ENCODE measurements at regions not wholly inside any gene's neighbourhood (a gene's known extent, or its start where the extent isn't known, plus 50 kb on each side); places are given as distances from the start of the nearest gene placed in this dataset.
"Not testable (repeated sequence)": the region's sequence is repeated elsewhere in the genome, so short reads cannot be mapped to it uniquely, and the experiment has no call there.

GRCh38 chr6:130697995-130698535 is 129.1 kb upstream of the SMLR1 start:
- no peak for TF ChIP-seq EZH2phosphoT487 (IDR thresholded peaks at IDR 0.05; ENCODE audit: low read depth, severe bottlenecking, unreplicated experiment)
- TF ChIP-seq CTCF (IDR thresholded peaks at IDR 0.05; ENCODE audit: poor library complexity): peak; percentile 79
- Histone ChIP-seq H3K9me3 (ENCODE audit: low read depth) (no peaks in the 10 kb centered on the region), H3K27me3 (no peaks in the 10 kb centered on the region), H3K36me3 (replicated peaks; ENCODE audit: insufficient read depth, low read depth) (no peaks in the 10 kb centered on the region), H3K4me1 (ENCODE audit: insufficient read depth) (no peaks in the 10 kb centered on the region), H3K27ac (no peak overlapping the region), H3K9me2 (replicated peaks; ENCODE audit: insufficient read depth) (no peaks in the 10 kb centered on the region), H3K4me3 (no peak overlapping the region), H4K20me1 (ENCODE audit: insufficient read depth, poor library complexity, severe bottlenecking) (no peaks in the 10 kb centered on the region), H3K79me2 (no peaks in the 10 kb centered on the region), H2AFZ (no peak overlapping the region), H3K4me2 (peak overlapping the region; percentile 55)
- peak; percentile 69 for DNase-seq (ENCODE audit: low spot score)
- WGBS (ENCODE audit: low lambda C conversion rate, missing lambda C conversion rate): 28% methylated on average over 4 of the region's 4 CpGs

- TF ChIP-seq EZH2 (IDR thresholded peaks at IDR 0.05; ENCODE audit: borderline replicate concordance) (no peak), CTCF (IDR thresholded peaks at IDR 0.05; ENCODE audit: poor library complexity) (no peak), EZH2phosphoT487 (IDR thresholded peaks at IDR 0.05; ENCODE audit: low read depth, severe bottlenecking, unreplicated experiment) (no peak)
- no peak for DNase-seq (ENCODE audit: low spot score)
- H3K27me3 ChIP-seq: no peaks in the 10 kb centered on the region
- H3K4me3 ChIP-seq: no peak overlapping the region
- no peaks in the 10 kb centered on the region for H3K9me3 ChIP-seq (ENCODE audit: low read depth)
- H4K20me1 ChIP-seq (ENCODE audit: insufficient read depth, poor library complexity, severe bottlenecking): no peaks in the 10 kb centered on the region
- H3K4me2 ChIP-seq: no peak overlapping the region
- H3K4me1 ChIP-seq (ENCODE audit: insufficient read depth): no peaks in the 10 kb centered on the region
- no peaks in the 10 kb centered on the region for H3K79me2 ChIP-seq
- H2AFZ ChIP-seq: no peak overlapping the region
- no peak overlapping the region for H3K27ac ChIP-seq
- WGBS (ENCODE audit: low lambda C conversion rate, missing lambda C conversion rate): 87% methylated on average over 2 of the region's 2 CpGs
- H3K36me3 ChIP-seq (replicated peaks; ENCODE audit: insufficient read depth, low read depth): no peaks in the 10 kb centered on the region
- H3K9me2 ChIP-seq (replicated peaks; ENCODE audit: insufficient read depth): no peaks in the 10 kb centered on the region
Observed at GRCh38 chr6:130699742-130700141, 127.5 kb upstream of the SMLR1 start.

GRCh38 chr6:130700397-130700796 is 126.8 kb upstream of the SMLR1 start:
- Histone ChIP-seq H3K79me2 (no peaks in the 10 kb centered on the region), H3K4me3 (no peak overlapping the region), H3K27ac (no peak overlapping the region), H3K27me3 (no peaks in the 10 kb centered on the region), H3K9me2 (replicated peaks; ENCODE audit: insufficient read depth) (no peaks in the 10 kb centered on the region), H3K4me1 (ENCODE audit: insufficient read depth) (no peaks in the 10 kb centered on the region), H3K9me3 (ENCODE audit: low read depth) (no peaks in the 10 kb centered on the region), H4K20me1 (ENCODE audit: insufficient read depth, poor library complexity, severe bottlenecking) (no peaks in the 10 kb centered on the region), H3K4me2 (no peak overlapping the region), H3K36me3 (replicated peaks; ENCODE audit: insufficient read depth, low read depth) (no peaks in the 10 kb centered on the region), H2AFZ (no peak overlapping the region)
- TF ChIP-seq CTCF (IDR thresholded peaks at IDR 0.05; ENCODE audit: poor library complexity) (no peak), EZH2 (IDR thresholded peaks at IDR 0.05; ENCODE audit: borderline replicate concordance) (no peak), EZH2phosphoT487 (IDR thresholded peaks at IDR 0.05; ENCODE audit: low read depth, severe bottlenecking, unreplicated experiment) (no peak)
- DNase-seq (ENCODE audit: low spot score): no peak
- WGBS (ENCODE audit: low lambda C conversion rate, missing lambda C conversion rate): 78% methylated on average over 4 of the region's 4 CpGs

- Histone ChIP-seq H3K9me2 (replicated peaks; ENCODE audit: insufficient read depth) (no peaks in the 10 kb centered on the region), H3K4me3 (no peak overlapping the region), H3K79me2 (no peaks in the 10 kb centered on the region), H3K27me3 (no peaks in the 10 kb centered on the region), H3K4me2 (no peak overlapping the region), H3K36me3 (replicated peaks; ENCODE audit: insufficient read depth, low read depth) (no peaks in the 10 kb centered on the region), H4K20me1 (ENCODE audit: insufficient read depth, poor library complexity, severe bottlenecking) (no peaks in the 10 kb centered on the region), H2AFZ (peak overlapping the region; percentile 7), H3K9me3 (ENCODE audit: low read depth) (no peaks in the 10 kb centered on the region), H3K4me1 (ENCODE audit: insufficient read depth) (peaks cover 4% of the 10 kb centered on the region), H3K27ac (no peak overlapping the region)
- WGBS (ENCODE audit: low lambda C conversion rate, missing lambda C conversion rate): 17% methylated on average over 2 of the region's 2 CpGs
- DNase-seq (ENCODE audit: low spot score): peak; percentile 39
- TF ChIP-seq EZH2phosphoT487 (IDR thresholded peaks at IDR 0.05; ENCODE audit: low read depth, severe bottlenecking, unreplicated experiment) (no peak), EZH2 (IDR thresholded peaks at IDR 0.05; ENCODE audit: borderline replicate concordance) (no peak), CTCF (IDR thresholded peaks at IDR 0.05; ENCODE audit: poor library complexity) (no peak)
Observed at GRCh38 chr6:130708338-130708737, 118.9 kb upstream of the SMLR1 start.

GRCh38 chr6:130711641-130712040 is 115.6 kb upstream of the SMLR1 start:
- H3K79me2 ChIP-seq; H3K4me1 ChIP-seq (ENCODE audit: insufficient read depth); H3K27ac ChIP-seq; H3K4me2 ChIP-seq; H3K9me2 ChIP-seq (replicated peaks; ENCODE audit: insufficient read depth); H3K27me3 ChIP-seq; H3K4me3 ChIP-seq; H3K36me3 ChIP-seq (replicated peaks; ENCODE audit: insufficient read depth, low read depth); H2AFZ ChIP-seq; H3K9me3 ChIP-seq (ENCODE audit: low read depth); DNase-seq (ENCODE audit: low spot score); H4K20me1 ChIP-seq (ENCODE audit: insufficient read depth, poor library complexity, severe bottlenecking): not testable (repeated sequence)
- WGBS (ENCODE audit: low lambda C conversion rate, missing lambda C conversion rate): 66% methylated on average over 3 of the region's 3 CpGs
